Esophagus muscularis mucosa (tissue), 4 donors: ENCODE measurements at regions not wholly inside any gene's neighbourhood (a gene's known extent, or its start where the extent isn't known, plus 50 kb on each side); places are given as distances from the start of the nearest gene placed in this dataset.

Experiments used
- DNase-seq: peaks from one replicate; pipeline ENCODE4 v3.0.0-alpha.2; 2017; ENCODE audit errors: extremely low spot score
- H3K27ac ChIP-seq, 4 donors: fragments of 200-600 bp; sonication (generic); replicated peaks in 1 of 4; 1 replicate in 3 of 4; 2 replicates in 1 of 4; pipeline ENCODE4 v1.5.1; 2016 to 2019; ENCODE audit warnings: mild to moderate bottlenecking in 1 of 4
- H3K27me3 ChIP-seq, 4 donors: fragments of 200-600 bp; sonication (generic); one replicate each; pipeline versions ENCODE4 v1.5.1 to v1.6.0; 2016 to 2019
- H3K36me3 ChIP-seq, 4 donors: fragments of 200-600 bp; sonication (generic); one replicate each; pipeline ENCODE4 v1.5.1; 2016 to 2019
- H3K4me1 ChIP-seq, 4 donors: fragments of 200-600 bp; sonication (generic); one replicate each; pipeline ENCODE4 v1.5.1; 2016 to 2019
- H3K4me3 ChIP-seq, 4 donors: fragments of 200-600 bp; sonication (generic); 1 replicate in 2 of 4; 2 replicates in 2 of 4; pipeline ENCODE4 v1.5.1; 2016 to 2019; ENCODE audit warnings: mild to moderate bottlenecking in 4 of 4, moderate library complexity in 1 of 4
- H3K9me3 ChIP-seq, 4 donors: fragments of 200-600 bp; sonication (generic); 1 replicate in 3 of 4; 2 replicates in 1 of 4; pipeline ENCODE4 v1.5.1; 2016 to 2019
- EP300 ChIP-seq: sonication (generic); formaldehyde crosslinking; IDR thresholded peaks from one replicate; pipeline ENCODE4 v1.6.1; 2017; ENCODE audit warnings: antibody characterized with exemption
- POLR2A ChIP-seq: fragments of 450-650 bp; IDR thresholded peaks from one replicate; pipeline ENCODE4 v1.6.1; 2017; ENCODE audit warnings: antibody characterized with exemption, moderate library complexity, mild to moderate bottlenecking, low read depth
- POLR2AphosphoS5 ChIP-seq, 2 donors: sonication (generic); formaldehyde crosslinking; IDR thresholded peaks; one replicate each; pipeline ENCODE4 v1.6.1; 2017; ENCODE audit warnings: antibody characterized with exemption in 2 of 2
- WGBS: methylation state at CpG from one replicate; pipeline ENCODE4 v1.1.5; 2018; 5-methylcytosine and 5-hydroxymethylcytosine counted together
- intact Hi-C: fragments of 100-400 bp; cut with DNase I; formaldehyde crosslinking; loops from one replicate; pipeline ENCODE4 v1.15.1; 2023
- TF ChIP-seq, protein P1 (sequence below), 3 experiments: fragments of 200-600 bp in 2 of 3; fragments of 450-650 bp in 1 of 3; sonication (generic) in 2 of 3; IDR thresholded peaks; one replicate each; pipeline ENCODE4 v1.5.1; 2017 to 2019; ENCODE audit warnings: antibody characterized with exemption in 3 of 3, mild to moderate bottlenecking in 2 of 3, moderate library complexity in 1 of 3

DNA sequence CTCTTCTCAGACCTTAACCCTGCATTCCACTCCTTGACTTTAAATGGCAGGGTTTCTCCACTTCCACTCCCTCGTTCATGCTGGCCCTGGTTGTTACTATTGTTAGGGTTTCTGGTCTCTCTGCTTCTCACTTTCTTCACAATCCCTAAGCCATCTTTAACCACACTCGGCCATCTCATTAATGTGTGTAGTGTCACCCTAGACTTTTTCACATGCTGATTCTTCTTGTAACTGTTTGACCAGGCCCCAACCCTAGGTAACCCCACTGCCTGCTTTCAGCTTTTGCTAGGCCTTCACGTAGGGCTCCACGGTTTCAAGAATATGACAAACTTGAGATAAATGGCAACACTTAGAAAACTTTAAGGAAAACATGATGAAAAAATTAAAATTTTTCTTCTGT, 195.1 kb downstream of the IPO8 start:
- Histone ChIP-seq H3K9me3 (no peaks in the 10 kb centered on the region), H3K27ac (no peak overlapping the region), H3K4me3 (no peak overlapping the region), H3K4me1 (no peaks in the 10 kb centered on the region), H3K36me3 (no peaks in the 10 kb centered on the region), H3K27me3 (no peaks in the 10 kb centered on the region)
- 93% methylated on average over 4 of the region's 4 CpGs for WGBS
- intact Hi-C loops, result no loop called here
- DNase-seq, result no peak
- TF ChIP-seq POLR2AphosphoS5 (IDR thresholded peaks at IDR 0.05), result no peak
- no peak for TF ChIP-seq POLR2A
- TF ChIP-seq, protein P1, sequence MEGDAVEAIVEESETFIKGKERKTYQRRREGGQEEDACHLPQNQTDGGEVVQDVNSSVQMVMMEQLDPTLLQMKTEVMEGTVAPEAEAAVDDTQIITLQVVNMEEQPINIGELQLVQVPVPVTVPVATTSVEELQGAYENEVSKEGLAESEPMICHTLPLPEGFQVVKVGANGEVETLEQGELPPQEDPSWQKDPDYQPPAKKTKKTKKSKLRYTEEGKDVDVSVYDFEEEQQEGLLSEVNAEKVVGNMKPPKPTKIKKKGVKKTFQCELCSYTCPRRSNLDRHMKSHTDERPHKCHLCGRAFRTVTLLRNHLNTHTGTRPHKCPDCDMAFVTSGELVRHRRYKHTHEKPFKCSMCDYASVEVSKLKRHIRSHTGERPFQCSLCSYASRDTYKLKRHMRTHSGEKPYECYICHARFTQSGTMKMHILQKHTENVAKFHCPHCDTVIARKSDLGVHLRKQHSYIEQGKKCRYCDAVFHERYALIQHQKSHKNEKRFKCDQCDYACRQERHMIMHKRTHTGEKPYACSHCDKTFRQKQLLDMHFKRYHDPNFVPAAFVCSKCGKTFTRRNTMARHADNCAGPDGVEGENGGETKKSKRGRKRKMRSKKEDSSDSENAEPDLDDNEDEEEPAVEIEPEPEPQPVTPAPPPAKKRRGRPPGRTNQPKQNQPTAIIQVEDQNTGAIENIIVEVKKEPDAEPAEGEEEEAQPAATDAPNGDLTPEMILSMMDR (IDR thresholded peaks at IDR 0.05), result no peak
- TF ChIP-seq EP300, result no peak

DNA sequence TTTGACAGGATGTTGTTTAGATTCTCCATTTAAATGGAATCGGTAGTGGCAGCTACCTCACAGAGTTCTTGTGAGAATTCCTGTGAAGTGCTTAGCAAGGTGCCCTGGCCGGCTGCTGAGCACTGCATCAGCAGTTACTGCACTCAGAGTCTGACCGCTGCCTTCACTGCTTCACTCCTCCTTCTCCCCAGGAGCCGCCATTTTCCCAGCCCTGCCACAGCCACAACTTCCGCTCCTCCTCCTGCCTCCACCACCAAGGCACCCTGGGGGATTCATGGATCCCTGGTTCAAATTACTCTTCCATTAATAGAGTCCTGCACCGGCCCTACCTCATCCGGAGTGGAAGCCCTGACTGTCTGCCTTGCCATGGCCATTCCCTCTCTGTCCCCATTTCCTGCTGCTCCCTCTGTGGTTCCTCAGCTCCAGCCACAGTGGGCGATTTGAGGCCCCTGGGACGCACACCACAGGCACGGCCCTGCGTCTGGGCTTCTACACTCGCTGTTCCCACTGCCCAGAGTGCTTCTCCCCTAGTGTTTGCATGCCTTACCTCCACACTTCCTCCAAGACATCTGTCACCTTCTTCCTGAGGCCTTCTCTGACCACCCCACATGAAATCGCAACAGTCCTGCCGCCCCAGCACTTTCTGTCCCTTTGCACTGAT, 210.3 kb downstream of the IPO8 start:
- Histone ChIP-seq H3K4me3 (no peak overlapping the region), H3K36me3 (no peaks in the 10 kb centered on the region), H3K9me3 (no peaks in the 10 kb centered on the region), H3K27me3 (no peaks in the 10 kb centered on the region), H3K4me1 (no peaks in the 10 kb centered on the region), H3K27ac (no peak overlapping the region)
- no peak for DNase-seq
- 94% methylated on average over 14 of the region's 14 CpGs for WGBS
- TF ChIP-seq POLR2A, result no peak
- intact Hi-C loops, result no loop called here

DNA sequence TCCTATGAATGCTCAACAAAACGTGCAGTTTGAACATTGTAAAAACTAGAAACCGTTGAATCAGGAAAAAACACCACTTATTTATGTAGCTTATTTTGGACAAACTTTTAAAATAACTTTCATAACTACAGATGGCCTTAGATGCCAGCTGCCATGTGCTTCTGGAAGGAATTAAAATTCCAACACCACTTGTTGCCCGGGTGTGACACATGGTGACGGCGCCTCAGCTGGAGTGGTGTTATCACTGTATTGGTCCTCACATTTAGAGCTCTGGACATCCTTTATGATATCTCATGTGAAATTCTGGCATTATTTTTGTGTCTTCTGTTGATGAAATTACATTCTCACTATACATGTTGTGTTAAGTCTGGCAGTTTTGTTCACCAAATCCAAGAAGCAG, 211.0 kb downstream of the IPO8 start:
- Histone ChIP-seq H3K4me3 (no peak overlapping the region), H3K27me3 (no peaks in the 10 kb centered on the region), H3K36me3 (no peaks in the 10 kb centered on the region), H3K9me3 (no peaks in the 10 kb centered on the region), H3K27ac (no peak overlapping the region), H3K4me1 (no peaks in the 10 kb centered on the region)
- TF ChIP-seq EP300, result no peak
- DNase-seq, result no peak
- 81% methylated on average over 5 of the region's 5 CpGs for WGBS
- intact Hi-C loops, result no loop called here

DNA sequence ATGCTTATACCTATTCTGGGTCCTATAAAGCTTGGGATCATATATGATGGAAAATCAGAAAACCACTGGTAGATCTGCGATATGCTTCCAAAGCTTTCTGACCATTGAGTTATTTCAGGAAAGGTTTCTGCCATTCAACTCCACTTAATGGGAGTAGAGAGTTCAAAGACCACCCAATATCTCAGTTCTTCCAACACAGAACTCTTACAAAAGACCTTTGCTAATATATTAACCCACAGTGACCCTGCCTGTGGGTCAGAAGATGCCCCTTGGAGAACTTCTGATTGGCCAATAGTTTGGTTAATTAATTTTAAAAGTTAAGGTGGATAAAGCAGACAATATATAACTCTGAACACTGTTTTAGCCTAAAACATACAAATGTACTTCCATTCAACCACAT, 213.0 kb downstream of the IPO8 start:
- intact Hi-C loops, result no loop called here
- Histone ChIP-seq H3K27me3 (no peaks in the 10 kb centered on the region), H3K27ac (no peak overlapping the region), H3K4me1 (no peaks in the 10 kb centered on the region), H3K36me3 (no peaks in the 10 kb centered on the region), H3K4me3 (no peak overlapping the region), H3K9me3 (no peaks in the 10 kb centered on the region)
- TF ChIP-seq POLR2AphosphoS5 (IDR thresholded peaks at IDR 0.05), result no peak
- no peak for TF ChIP-seq POLR2A
- TF ChIP-seq, protein P1 (IDR thresholded peaks at IDR 0.05), result no peak
- no peak for TF ChIP-seq EP300
- no peak for DNase-seq
- WGBS, result 100% methylated on average over 1 of the region's 1 CpG

DNA sequence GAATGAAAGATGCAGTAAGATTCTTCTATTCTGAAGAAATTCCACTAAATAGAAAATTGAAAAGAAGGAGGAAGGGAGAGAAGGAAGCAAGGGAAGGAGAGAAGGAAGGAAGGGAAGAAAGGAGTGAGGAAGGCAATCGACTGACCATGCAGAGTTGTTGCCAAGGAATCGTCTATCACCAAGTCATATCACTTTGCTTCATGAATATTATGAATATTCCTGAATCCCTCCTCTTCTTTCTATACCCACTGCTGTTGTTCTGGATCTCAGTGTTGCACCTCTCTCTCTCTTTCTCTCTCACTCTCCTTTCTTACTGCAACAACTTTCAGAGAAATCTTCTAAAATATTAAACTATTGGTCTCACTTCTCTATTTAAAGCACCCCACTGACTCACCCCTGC, 222.4 kb downstream of the IPO8 start:
- WGBS, result 54% methylated on average over 2 of the region's 2 CpGs
- DNase-seq, result no peak
- intact Hi-C loops, result no loop called here
- Histone ChIP-seq H3K9me3 (peaks cover 0 to 15% (median 3%) of the 10 kb centered on the region in 4 donors), H3K27me3 (no peaks in the 10 kb centered on the region), H3K4me1 (no peaks in the 10 kb centered on the region), H3K27ac (no peak overlapping the region), H3K36me3 (no peaks in the 10 kb centered on the region), H3K4me3 (no peak overlapping the region)
- TF ChIP-seq EP300 (no peak), POLR2A (no peak), POLR2AphosphoS5 (IDR thresholded peaks at IDR 0.05) (no peak)
- TF ChIP-seq, protein P1 (IDR thresholded peaks at IDR 0.05), result no peak

DNA sequence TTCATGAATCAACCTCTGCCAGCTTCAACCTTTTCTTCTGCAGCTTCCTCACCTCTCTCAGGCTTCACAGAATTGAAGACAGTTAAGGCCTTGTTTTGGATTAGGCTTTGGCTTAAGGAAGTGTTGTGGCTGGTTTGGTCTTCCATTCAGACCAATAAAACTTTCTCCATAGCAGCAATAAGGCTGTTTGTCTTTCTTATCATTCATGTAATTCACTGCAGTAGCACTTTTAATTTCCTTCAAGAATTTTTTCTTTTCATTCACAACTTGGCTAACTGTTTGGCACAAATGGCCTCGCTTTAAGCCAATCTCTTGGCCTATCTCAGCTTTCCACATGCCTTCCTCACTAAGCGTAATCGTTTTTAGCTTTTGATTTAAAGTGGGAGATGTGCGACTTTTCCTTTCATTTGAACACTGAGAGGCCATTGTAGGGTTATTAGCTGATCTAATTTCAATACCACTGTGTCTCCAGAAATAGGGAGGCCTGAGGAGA, 229.5 kb downstream of the IPO8 start:
- no peak overlapping the region for H3K4me3 ChIP-seq
- H3K4me1 ChIP-seq, result peaks cover 0 to under 1% (median 0%) of the 10 kb centered on the region in 4 donors
- H3K36me3 ChIP-seq, result no peaks in the 10 kb centered on the region
- H3K27me3 ChIP-seq, result no peaks in the 10 kb centered on the region
- no peak overlapping the region for H3K27ac ChIP-seq
- 79% methylated on average over 4 of the region's 4 CpGs for WGBS
- intact Hi-C loops, result no loop called here
- TF ChIP-seq EP300 (no peak), POLR2A (no peak), POLR2AphosphoS5 (IDR thresholded peaks at IDR 0.05) (no peak)
- TF ChIP-seq, protein P1 (IDR thresholded peaks at IDR 0.05), result no peak
- peaks cover 0 to 15% (median 3%) of the 10 kb centered on the region in 4 donors for H3K9me3 ChIP-seq
- no peak for DNase-seq
